Panc1 (cell line): ENCODE measurements at regions not wholly inside any gene's neighbourhood (a gene's known extent, or its start where the extent isn't known, plus 50 kb on each side); places are given as distances from the start of the nearest gene placed in this dataset.

Experiments used
- ATAC-seq: fragments of 200-7000 bp; cut with Tn5 transposase; 2 replicates; pipeline ENCODE4 v1.9.1; 2020; ENCODE audit warnings: mild to moderate bottlenecking, moderate library complexity
- BruUV-seq: library from RNA; stranded (reverse); fragments of 400-500 nt; replicated peaks from 2 replicates; lab custom pipeline; 2021; lab: Mats Ljungman, UMichigan
- CTCF ChIA-PET: fragments of 300-600 bp; sonication (Branson Sonifier 250); formaldehyde crosslinking; loops from one replicate; lab custom pipeline; 2022; ENCODE audit warnings: antibody characterized with exemption; lab: Charles Lee
- POLR2A ChIA-PET: fragments of 300-600 bp; sonication (Branson Sonifier 250); formaldehyde crosslinking; loops from one replicate; lab custom pipeline; 2022; ENCODE audit warnings: antibody characterized with exemption; lab: Charles Lee
- DNase-seq: peaks from one replicate; pipeline ENCODE4 v3.0.0-alpha.2; 2010; ENCODE audit warnings: low read depth, low spot score
- H3K27ac ChIP-seq: 2 replicates; pipeline ENCODE4 v1.5.1; 2011; ENCODE audit warnings: mild to moderate bottlenecking, low read length, inconsistent platforms
- H3K27me3 ChIP-seq: fragments of 200-500 bp; sonication (Bioruptor generic); 2 replicates; pipeline ENCODE4 v1.6.0; 2014; ENCODE audit warnings: low read length, inconsistent platforms; ENCODE audit not compliant: control insufficient read depth, insufficient read depth
- H3K36me3 ChIP-seq: fragments of 200-500 bp; sonication (Bioruptor generic); 2 replicates; pipeline ENCODE4 v1.5.1; 2014; ENCODE audit warnings: inconsistent platforms, mild to moderate bottlenecking, low read length, moderate library complexity; ENCODE audit not compliant: control insufficient read depth, insufficient read depth
- H3K4me1 ChIP-seq: 2 replicates; pipeline ENCODE4 v1.5.1; 2011; ENCODE audit warnings: inconsistent platforms, mild to moderate bottlenecking, low read length, moderate library complexity; ENCODE audit not compliant: control insufficient read depth, insufficient read depth
- H3K4me3 ChIP-seq, 2 experiments: 2 replicates each; pipeline ENCODE4 v1.5.1; 2011 to 2012; ENCODE audit warnings: low read depth in 2 of 2, low read length in 2 of 2, mild to moderate bottlenecking in 2 of 2, inconsistent platforms in 1 of 2, moderate library complexity in 1 of 2
- H3K9me3 ChIP-seq: fragments of 200-500 bp; sonication (Bioruptor generic); 2 replicates; pipeline ENCODE4 v1.5.1; 2014; ENCODE audit warnings: low read depth, mild to moderate bottlenecking, inconsistent platforms, low read length, moderate library complexity; ENCODE audit not compliant: control insufficient read depth, insufficient read depth
- CTCF ChIP-seq: fragments of 450-650 bp; IDR thresholded peaks from 2 replicates; pipeline ENCODE4 v1.5.1; 2017; ENCODE audit warnings: mild to moderate bottlenecking
- POLR2AphosphoS5 ChIP-seq: IDR thresholded peaks from 2 replicates; pipeline ENCODE4 v1.6.1; 2012; ENCODE audit warnings: mild to moderate bottlenecking, low read depth, low read length, moderate library complexity
- SIN3A ChIP-seq: IDR thresholded peaks from 2 replicates; pipeline ENCODE4 v1.6.1; 2012; ENCODE audit warnings: low read depth, mild to moderate bottlenecking, low read length, moderate library complexity, borderline replicate concordance; ENCODE audit not compliant: insufficient read depth
- TCF7L2 ChIP-seq: IDR thresholded peaks from 2 replicates; pipeline ENCODE4 v1.6.1; 2011; ENCODE audit warnings: mild to moderate bottlenecking, low read depth, low read length, inconsistent platforms
- in situ Hi-C: cut with HindIII; loops from 2 replicates; pipeline ENCODE4 v1.10.0; 2016; ENCODE audit warnings: low sequenced_read_pairs, low pct_unique_long_range_greater_than_20kb
- intact Hi-C: fragments of 100-400 bp; cut with micrococcal nuclease; formaldehyde crosslinking; loops from one replicate; pipeline ENCODE4 v1.10.0; 2022; ENCODE audit not compliant: unreplicated experiment
- TF ChIP-seq, protein P1 (sequence below), 2 experiments: IDR thresholded peaks; 2 replicates each; pipeline ENCODE4 v1.6.1; 2011 to 2012; ENCODE audit warnings: low read depth in 2 of 2, control low read depth in 1 of 2, low read length in 1 of 2, mild to moderate bottlenecking in 1 of 2, moderate library complexity in 1 of 2; ENCODE audit not compliant: insufficient read depth in 1 of 2

DNA sequence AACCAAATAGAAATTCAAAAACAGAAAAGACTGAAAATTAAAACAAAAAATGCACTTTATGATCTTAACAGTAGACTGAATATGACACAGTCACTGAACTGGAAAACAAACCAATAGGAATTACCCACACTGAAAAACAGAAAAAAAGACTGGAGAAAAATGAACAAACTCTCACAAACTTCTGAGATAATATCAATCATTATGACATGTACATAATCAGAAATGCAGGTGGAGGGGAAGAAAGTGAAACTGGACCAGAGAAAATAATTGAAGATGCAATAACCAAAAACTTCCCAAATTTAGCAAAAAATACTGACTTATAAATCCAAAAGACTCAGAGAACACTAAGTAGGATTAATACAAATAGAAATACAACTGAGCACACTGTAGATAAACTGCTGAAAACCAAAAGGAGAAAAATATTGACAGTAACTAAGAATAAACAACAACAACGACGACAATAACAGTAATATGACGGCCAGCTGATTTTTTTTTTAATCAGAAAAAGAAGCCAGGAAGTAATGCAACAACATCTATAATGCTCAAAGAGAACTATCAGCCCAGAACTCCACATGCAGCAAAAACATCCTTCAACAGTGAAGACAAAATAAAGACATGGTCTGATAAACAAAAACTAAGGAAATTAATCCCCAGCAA lies 108.1 kb downstream of the ZFAND4 start:
- BruUV-seq: no TSS peak
- ChIA-PET CTCF (no interaction called here), POLR2A (no interaction called here)
- Histone ChIP-seq H3K27me3 (no peaks in the 10 kb centered on the region), H3K4me1 (peaks cover 10% of the 10 kb centered on the region), H3K36me3 (no peaks in the 10 kb centered on the region), H3K4me3 (no peak overlapping the region), H3K27ac (no peak overlapping the region), H3K9me3 (no peaks in the 10 kb centered on the region)
- intact Hi-C loops (no loop called here), in situ Hi-C loops (no loop called here)
- DNase-seq (no peak), ATAC-seq (no peak)
- TF ChIP-seq POLR2AphosphoS5 (no peak), SIN3A (no peak), CTCF (no peak)
- TF ChIP-seq, protein P1, sequence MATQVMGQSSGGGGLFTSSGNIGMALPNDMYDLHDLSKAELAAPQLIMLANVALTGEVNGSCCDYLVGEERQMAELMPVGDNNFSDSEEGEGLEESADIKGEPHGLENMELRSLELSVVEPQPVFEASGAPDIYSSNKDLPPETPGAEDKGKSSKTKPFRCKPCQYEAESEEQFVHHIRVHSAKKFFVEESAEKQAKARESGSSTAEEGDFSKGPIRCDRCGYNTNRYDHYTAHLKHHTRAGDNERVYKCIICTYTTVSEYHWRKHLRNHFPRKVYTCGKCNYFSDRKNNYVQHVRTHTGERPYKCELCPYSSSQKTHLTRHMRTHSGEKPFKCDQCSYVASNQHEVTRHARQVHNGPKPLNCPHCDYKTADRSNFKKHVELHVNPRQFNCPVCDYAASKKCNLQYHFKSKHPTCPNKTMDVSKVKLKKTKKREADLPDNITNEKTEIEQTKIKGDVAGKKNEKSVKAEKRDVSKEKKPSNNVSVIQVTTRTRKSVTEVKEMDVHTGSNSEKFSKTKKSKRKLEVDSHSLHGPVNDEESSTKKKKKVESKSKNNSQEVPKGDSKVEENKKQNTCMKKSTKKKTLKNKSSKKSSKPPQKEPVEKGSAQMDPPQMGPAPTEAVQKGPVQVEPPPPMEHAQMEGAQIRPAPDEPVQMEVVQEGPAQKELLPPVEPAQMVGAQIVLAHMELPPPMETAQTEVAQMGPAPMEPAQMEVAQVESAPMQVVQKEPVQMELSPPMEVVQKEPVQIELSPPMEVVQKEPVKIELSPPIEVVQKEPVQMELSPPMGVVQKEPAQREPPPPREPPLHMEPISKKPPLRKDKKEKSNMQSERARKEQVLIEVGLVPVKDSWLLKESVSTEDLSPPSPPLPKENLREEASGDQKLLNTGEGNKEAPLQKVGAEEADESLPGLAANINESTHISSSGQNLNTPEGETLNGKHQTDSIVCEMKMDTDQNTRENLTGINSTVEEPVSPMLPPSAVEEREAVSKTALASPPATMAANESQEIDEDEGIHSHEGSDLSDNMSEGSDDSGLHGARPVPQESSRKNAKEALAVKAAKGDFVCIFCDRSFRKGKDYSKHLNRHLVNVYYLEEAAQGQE (IDR thresholded peaks at IDR 0.05; ENCODE audit: insufficient read depth in 1 of 2, low read depth in 2 of 2, low read length in 1 of 2): no peak

GRCh38 chr10:45561952-45562351 lies 110.6 kb downstream of the ZFAND4 start:
- CTCF ChIA-PET: interaction anchor here (0.6 to 0.7 kb wide), 2 partner anchors 103 to 595 kb away, joined by 3 to 5 read pairs; no protein-coding TSS in a partner anchor
- no peak for ATAC-seq

More at GRCh38 chr10:45561952-45562351, 110.6 kb downstream of the ZFAND4 start:
- DNase-seq: no peak
- intact Hi-C loops: no loop called here
- no TSS peak for BruUV-seq
- H3K4me1 ChIP-seq: peaks cover 15% of the 10 kb centered on the region
- H3K4me3 ChIP-seq: no peak overlapping the region
- POLR2A ChIA-PET: interaction anchor here (0.7 kb wide), 1 partner anchor 44 kb away, joined by 14 read pairs; no protein-coding TSS in a partner anchor
- no peaks in the 10 kb centered on the region for H3K9me3 ChIP-seq
- in situ Hi-C loops: no loop called here
- TF ChIP-seq, protein P1 (IDR thresholded peaks at IDR 0.05; ENCODE audit: insufficient read depth in 1 of 2, low read depth in 2 of 2, low read length in 1 of 2): no peak
- no peak for TF ChIP-seq POLR2AphosphoS5
- no peak for TF ChIP-seq SIN3A
- no peak for TF ChIP-seq CTCF
- TF ChIP-seq TCF7L2: no peak
- no peaks in the 10 kb centered on the region for H3K36me3 ChIP-seq
- H3K27ac ChIP-seq: no peak overlapping the region
- H3K27me3 ChIP-seq: no peaks in the 10 kb centered on the region
